ENCODE measurements at regions not wholly inside any gene's neighbourhood (a gene's known extent, or its start where the extent isn't known, plus 50 kb on each side); places are given as distances from the start of the nearest gene placed in this dataset.

- TF ChIP-seq CTCF (conservative IDR thresholded peaks at IDR 0.05): no peak
- H3K36me3 Mint-ChIP-seq: no peaks in the 10 kb centered on the region
- H3K9me3 Mint-ChIP-seq: no peaks in the 10 kb centered on the region
- no peak for DNase-seq (ENCODE audit: extremely low spot score, unreplicated experiment)
- H3K4me1 Mint-ChIP-seq (ENCODE audit: unreplicated experiment): no peaks in the 10 kb centered on the region
- no peak overlapping the region for H3K4me3 Mint-ChIP-seq
- no peak overlapping the region for H3K27ac Mint-ChIP-seq
- no peaks in the 10 kb centered on the region for H3K27me3 Mint-ChIP-seq
Measured at GRCh38 chr3:164604687-164605086, 473.6 kb downstream of the SI start.

- H3K36me3 Mint-ChIP-seq: no peaks in the 10 kb centered on the region
- no peaks in the 10 kb centered on the region for H3K27me3 Mint-ChIP-seq
- H3K27ac Mint-ChIP-seq: no peak overlapping the region
- no peaks in the 10 kb centered on the region for H3K4me1 Mint-ChIP-seq (ENCODE audit: unreplicated experiment)
- no peaks in the 10 kb centered on the region for H3K9me3 Mint-ChIP-seq
- DNase-seq (ENCODE audit: extremely low spot score, unreplicated experiment): no peak
- no peak for TF ChIP-seq CTCF (conservative IDR thresholded peaks at IDR 0.05)
- H3K4me3 Mint-ChIP-seq: no peak overlapping the region
Measured at GRCh38 chr3:164577667-164578210, 500.6 kb downstream of the SI start.

- no peaks in the 10 kb centered on the region for H3K4me1 Mint-ChIP-seq (ENCODE audit: unreplicated experiment)
- H3K9me3 Mint-ChIP-seq: no peaks in the 10 kb centered on the region
- H3K27ac Mint-ChIP-seq: no peak overlapping the region
- no peaks in the 10 kb centered on the region for H3K27me3 Mint-ChIP-seq
- TF ChIP-seq CTCF (conservative IDR thresholded peaks at IDR 0.05): no peak
- no peak for DNase-seq (ENCODE audit: extremely low spot score, unreplicated experiment)
- no peak overlapping the region for H3K4me3 Mint-ChIP-seq
- no peaks in the 10 kb centered on the region for H3K36me3 Mint-ChIP-seq
Measured at GRCh38 chr3:164572436-164572835, 505.9 kb downstream of the SI start.

GRCh38 chr3:164550857-164551256 lies 527.4 kb downstream of the SI start:
- DNase-seq (ENCODE audit: extremely low spot score, unreplicated experiment): no peak
- H3K27ac Mint-ChIP-seq: no peak overlapping the region

GRCh38 chr3:164539215-164539614 lies 539.1 kb downstream of the SI start:
- H3K4me1 Mint-ChIP-seq (ENCODE audit: unreplicated experiment): no peaks in the 10 kb centered on the region
- H3K4me3 Mint-ChIP-seq: no peak overlapping the region
- H3K9me3 Mint-ChIP-seq: no peaks in the 10 kb centered on the region
- H3K36me3 Mint-ChIP-seq: no peaks in the 10 kb centered on the region
- TF ChIP-seq CTCF (conservative IDR thresholded peaks at IDR 0.05): no peak
- H3K27me3 Mint-ChIP-seq: no peaks in the 10 kb centered on the region
- no peak overlapping the region for H3K27ac Mint-ChIP-seq
- DNase-seq (ENCODE audit: extremely low spot score, unreplicated experiment): no peak

More at GRCh38 chr3:164550857-164551256, 527.4 kb downstream of the SI start:
- H3K27me3 Mint-ChIP-seq: no peaks in the 10 kb centered on the region
- H3K36me3 Mint-ChIP-seq: no peaks in the 10 kb centered on the region
- H3K4me3 Mint-ChIP-seq: no peak overlapping the region
- H3K4me1 Mint-ChIP-seq (ENCODE audit: unreplicated experiment): no peaks in the 10 kb centered on the region
- TF ChIP-seq CTCF (conservative IDR thresholded peaks at IDR 0.05): peak; percentile 62
- no peaks in the 10 kb centered on the region for H3K9me3 Mint-ChIP-seq

- no peak for TF ChIP-seq CTCF (conservative IDR thresholded peaks at IDR 0.05)
- no peak for DNase-seq (ENCODE audit: extremely low spot score, unreplicated experiment)
- Mint-ChIP-seq H3K27ac (no peak overlapping the region), H3K27me3 (no peaks in the 10 kb centered on the region), H3K4me3 (no peak overlapping the region), H3K4me1 (ENCODE audit: unreplicated experiment) (no peaks in the 10 kb centered on the region), H3K9me3 (no peaks in the 10 kb centered on the region), H3K36me3 (no peaks in the 10 kb centered on the region)
Measured at GRCh38 chr3:164537485-164537884, 540.8 kb downstream of the SI start.
